ENCODE measurements at regions not wholly inside any gene's neighbourhood (a gene's known extent, or its start where the extent isn't known, plus 50 kb on each side); places are given as distances from the start of the nearest gene placed in this dataset.

GRCh38 chr10:33048223-33048622 is 90.2 kb upstream of the ITGB1 start:
- H2BK120ac ChIP-seq (ENCODE audit: low read depth, low read length) = no peak overlapping the region
- no peak overlapping the region for H3K18ac ChIP-seq (ENCODE audit: low read depth, low read length)
- no peak overlapping the region for H3K27ac ChIP-seq (ENCODE audit: insufficient read depth, low read length)
- H2BK20ac ChIP-seq (ENCODE audit: low read depth, low read length) = no peak overlapping the region
- no peak overlapping the region for H2BK5ac ChIP-seq (ENCODE audit: low read depth, low read length, poor library complexity, severe bottlenecking)
- H3K23ac ChIP-seq (ENCODE audit: low read depth, low read length) = no peak overlapping the region
- no peak overlapping the region for H4K91ac ChIP-seq (ENCODE audit: insufficient read depth, low read depth, low read length)
- no peaks in the 10 kb centered on the region for H3K36me3 ChIP-seq (ENCODE audit: control insufficient read depth, insufficient read depth, low read length)
- H3K4me2 ChIP-seq (ENCODE audit: low read depth, low read length) = no peak overlapping the region
- no peak overlapping the region for H4K8ac ChIP-seq (ENCODE audit: low read depth in 2 of 2, low read length in 2 of 2)
- H2AK9ac ChIP-seq (replicated peaks; ENCODE audit: low read depth, low read length, poor library complexity) = no peak overlapping the region
- no peaks in the 10 kb centered on the region for H3K9me3 ChIP-seq (ENCODE audit: control insufficient read depth, insufficient read depth, low read length)
- no peaks in the 10 kb centered on the region for H4K20me1 ChIP-seq (ENCODE audit: insufficient read depth, low read length)
- H3K14ac ChIP-seq (replicated peaks; ENCODE audit: low read depth, low read length) = no peak overlapping the region
- dilution Hi-C loops (cut with HindIII; ENCODE audit: low sequenced_read_pairs, unreplicated experiment) = no loop called here
- H3K27me3 ChIP-seq (ENCODE audit: control insufficient read depth, insufficient read depth, low read length) = no peaks in the 10 kb centered on the region
- DNase-seq (no peak), ATAC-seq (ENCODE audit: low read depth) (no peak)
- no CpG with 5 or more reads among the region's 5 CpGs for WGBS, 2 experiments (ENCODE audit: extremely low coverage in 2 of 2, insufficient read length in 1 of 2)
- H3K56ac ChIP-seq (ENCODE audit: extremely low read depth, insufficient read depth, low read length) = no peak overlapping the region
- TF ChIP-seq RFX5 (IDR thresholded peaks at IDR 0.05; ENCODE audit: low read depth, low read length) = no peak
- no peak for TF ChIP-seq CTCF (conservative IDR thresholded peaks at IDR 0.05; ENCODE audit: low read depth, low read length)
- no peak for TF ChIP-seq ELK1 (IDR thresholded peaks at IDR 0.05; ENCODE audit: borderline replicate concordance, low read depth, low read length)
- TF ChIP-seq MAFK (IDR thresholded peaks at IDR 0.05; ENCODE audit: low read depth, low read length) = no peak
- TF ChIP-seq SMC3 (IDR thresholded peaks at IDR 0.05; ENCODE audit: low read depth, low read length) = no peak
- TF ChIP-seq MXI1 (IDR thresholded peaks at IDR 0.05; ENCODE audit: borderline replicate concordance, low read depth, low read length) = no peak
- no peak for TF ChIP-seq RAD21 (IDR thresholded peaks at IDR 0.05; ENCODE audit: low read length)
- no peak for TF ChIP-seq CEBPB (IDR thresholded peaks at IDR 0.05; ENCODE audit: low read depth, low read length)
- TF ChIP-seq USF2 (IDR thresholded peaks at IDR 0.05; ENCODE audit: low read depth, low read length) = no peak
- H3K9ac ChIP-seq (ENCODE audit: low read depth, low read length) = no peak overlapping the region
- intact Hi-C loops (cut with micrococcal nuclease) = no loop called here
- no peaks in the 10 kb centered on the region for H3K9me1 ChIP-seq (ENCODE audit: insufficient read depth, low read length)
- H3K79me1 ChIP-seq (ENCODE audit: low read depth in 1 of 2, low read length in 2 of 2) = no peaks in the 10 kb centered on the region
- H2AK5ac ChIP-seq (ENCODE audit: low read depth, low read length) = no peak overlapping the region
- no peak overlapping the region for H3K4me3 ChIP-seq (ENCODE audit: insufficient read depth, low read depth, low read length)
- in situ Hi-C loops (cut with MboI; ENCODE audit: low sequenced_read_pairs) = no loop called here
- no peak overlapping the region for H3K4ac ChIP-seq (ENCODE audit: low read depth, low read length)
- CTCF ChIA-PET = interaction anchor here (0.6 kb wide), 1 partner anchor 26 kb away, joined by 6 read pairs; no protein-coding TSS in a partner anchor
- no TSS peak for BruUV-seq (replicated peaks)
- peaks cover 4% of the 10 kb centered on the region; the same call in 1 of the 2 replicates for H3K4me1 ChIP-seq (ENCODE audit: control insufficient read depth, insufficient read depth, low read length)
- no peak overlapping the region for H2AFZ ChIP-seq (replicated peaks; ENCODE audit: low read length, poor library complexity)
- H2BK15ac ChIP-seq (ENCODE audit: low read depth, low read length) = no peak overlapping the region
- no peak overlapping the region for H4K5ac ChIP-seq (ENCODE audit: low read depth, low read length)
- POLR2A ChIA-PET (ENCODE audit: unreplicated experiment) = no interaction called here
